ENCODE measurements at regions not wholly inside any gene's neighbourhood (a gene's known extent, or its start where the extent isn't known, plus 50 kb on each side); places are given as distances from the start of the nearest gene placed in this dataset.
"Not testable (repeated sequence)": the region's sequence is repeated elsewhere in the genome, so short reads cannot be mapped to it uniquely, and the experiment has no call there.

- no peak for DNase-seq
These were observed 469.1 kb upstream of the DCN start for GRCh38 chr12:91651728-91652127.

- no peak for DNase-seq
These were observed 461.1 kb upstream of the DCN start for GRCh38 chr12:91643763-91644162.

- DNase-seq = no peak
These were observed 457.4 kb upstream of the DCN start for GRCh38 chr12:91640021-91640420.

- no peak for DNase-seq
These were observed 456.7 kb upstream of the DCN start for GRCh38 chr12:91639327-91639726.

- DNase-seq = no peak
These were observed 455.4 kb upstream of the DCN start for GRCh38 chr12:91637789-91638624.

- no peak for DNase-seq
These were observed 454.1 kb upstream of the DCN start for GRCh38 chr12:91636721-91637120.

- not testable (repeated sequence) for DNase-seq
These were observed 451.7 kb upstream of the DCN start for GRCh38 chr12:91634386-91634713.

- DNase-seq = no peak
These were observed 451.2 kb upstream of the DCN start for GRCh38 chr12:91633734-91634357.

- no peak for DNase-seq
These were observed 450.6 kb upstream of the DCN start for GRCh38 chr12:91633206-91633605.

GRCh38 chr12:91632042-91632786, 449.6 kb upstream of the DCN start:
- DNase-seq = no peak

GRCh38 chr12:91630596-91631293, 448.1 kb upstream of the DCN start:
- no peak for DNase-seq

GRCh38 chr12:91630083-91630482, 447.5 kb upstream of the DCN start:
- no peak for DNase-seq

- no peak for DNase-seq
These were observed 446.8 kb upstream of the DCN start for GRCh38 chr12:91629440-91629839.

GRCh38 chr12:91628656-91629055, 446.0 kb upstream of the DCN start:
- no peak for DNase-seq

- DNase-seq = no peak
These were observed 444.6 kb upstream of the DCN start for GRCh38 chr12:91627225-91627624.

GRCh38 chr12:91622981-91623380, 440.4 kb upstream of the DCN start:
- DNase-seq = no peak

- DNase-seq = peak; percentile 29
These were observed 439.4 kb upstream of the DCN start for GRCh38 chr12:91622037-91622436.

GRCh38 chr12:91620992-91621391, 438.4 kb upstream of the DCN start:
- DNase-seq = peak; percentile 54

GRCh38 chr12:91620422-91620821, 437.8 kb upstream of the DCN start:
- no peak for DNase-seq

GRCh38 chr12:91618281-91618680, 435.7 kb upstream of the DCN start:
- DNase-seq = no peak

- no peak for DNase-seq
These were observed 435.2 kb upstream of the DCN start for GRCh38 chr12:91617818-91618217.

GRCh38 chr12:91616416-91616815, 433.8 kb upstream of the DCN start:
- no peak for DNase-seq

- no peak for DNase-seq
These were observed 430.7 kb upstream of the DCN start for GRCh38 chr12:91613223-91613779.

Measured in NCI-H1092 treated with DMSO at 0.1 percent for 48 hours (cell line).